Liver (tissue), 3 donors: ENCODE measurements at regions not wholly inside any gene's neighbourhood (a gene's known extent, or its start where the extent isn't known, plus 50 kb on each side); places are given as distances from the start of the nearest gene placed in this dataset.

Source experiments
- CTCF ChIP-seq: fragments of 150-350 bp; IDR thresholded peaks from 2 replicates; pipeline ENCODE4 v1.5.1; 2017; ENCODE audit warnings: improper control_type of control experiment, low read depth, low read length; ENCODE audit not compliant: missing input control
- EGR1 ChIP-seq, 2 donors: IDR thresholded peaks; 2 replicates each; pipeline ENCODE4 v1.6.1; 2016 to 2018; ENCODE audit warnings: antibody characterized with exemption in 2 of 2, low read depth in 2 of 2
- GABPA ChIP-seq, 2 donors: IDR thresholded peaks in 1 of 2; conservative IDR thresholded peaks in 1 of 2; 2 replicates each; pipeline ENCODE4 v1.6.1; 2016; ENCODE audit warnings: antibody characterized with exemption in 2 of 2, mild to moderate bottlenecking in 1 of 2, moderate library complexity in 1 of 2
- JUND ChIP-seq, 2 donors: IDR thresholded peaks; 2 replicates each; pipeline ENCODE4 v1.6.1; 2016; ENCODE audit warnings: antibody characterized with exemption in 2 of 2
- MAX ChIP-seq: IDR thresholded peaks from 2 replicates; pipeline ENCODE4 v1.6.1; 2016; ENCODE audit warnings: antibody characterized with exemption
- RAD21 ChIP-seq, 2 donors: IDR thresholded peaks; 2 replicates each; pipeline ENCODE4 v1.6.1; 2016; ENCODE audit warnings: antibody characterized with exemption in 2 of 2, mild to moderate bottlenecking in 2 of 2
- SP1 ChIP-seq: IDR thresholded peaks from 2 replicates; pipeline ENCODE4 v1.6.1; 2018; ENCODE audit warnings: antibody characterized with exemption, mild to moderate bottlenecking
- TAF1 ChIP-seq: conservative IDR thresholded peaks from 2 replicates; pipeline ENCODE4 v1.6.1; 2016; ENCODE audit warnings: antibody characterized with exemption, mild to moderate bottlenecking
- YY1 ChIP-seq: IDR thresholded peaks from 2 replicates; pipeline ENCODE4 v1.6.1; 2016; ENCODE audit warnings: antibody characterized with exemption, mild to moderate bottlenecking
- ZBTB33 ChIP-seq: IDR thresholded peaks from 2 replicates; pipeline ENCODE4 v1.6.1; 2016; ENCODE audit warnings: antibody characterized with exemption
- TF ChIP-seq, protein P1 (sequence below): IDR thresholded peaks from 2 replicates; pipeline ENCODE4 v1.6.1; 2016; ENCODE audit warnings: antibody characterized with exemption, mild to moderate bottlenecking
- TF ChIP-seq, protein P2 (sequence below): IDR thresholded peaks from 2 replicates; pipeline ENCODE4 v1.6.1; 2016; ENCODE audit warnings: antibody characterized with exemption
- donor health status: healthy.
- donor health status: healthy.

DNA sequence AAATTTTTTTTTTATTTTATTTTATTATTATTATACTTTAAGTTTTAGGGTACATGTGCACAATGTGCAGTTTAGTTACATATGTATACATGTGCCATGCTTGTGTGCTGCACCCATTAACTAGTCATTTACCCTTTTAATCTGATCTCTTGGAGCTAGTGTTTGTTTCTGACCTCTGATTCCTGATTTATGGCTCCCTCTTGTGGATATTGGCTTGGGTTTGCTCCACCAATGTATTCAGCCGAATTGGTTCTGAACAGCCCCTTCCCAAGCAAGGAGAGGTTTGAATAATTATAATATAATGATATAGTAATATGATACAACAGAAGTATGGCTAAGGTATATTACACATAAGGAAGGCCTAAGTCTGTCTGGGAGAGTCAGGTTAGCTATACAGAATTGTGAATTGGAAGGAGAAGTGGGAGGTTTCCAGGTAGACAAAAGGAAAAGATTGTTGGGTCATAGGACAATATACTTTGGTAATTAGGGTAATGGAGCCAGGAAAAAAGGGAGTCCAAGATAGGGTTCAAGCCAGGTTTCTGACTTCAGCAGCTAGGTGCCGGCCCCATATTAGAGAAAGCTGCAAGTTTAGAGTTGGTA, 53.1 kb upstream of the HMCN1 start:
- TF ChIP-seq, protein P1, sequence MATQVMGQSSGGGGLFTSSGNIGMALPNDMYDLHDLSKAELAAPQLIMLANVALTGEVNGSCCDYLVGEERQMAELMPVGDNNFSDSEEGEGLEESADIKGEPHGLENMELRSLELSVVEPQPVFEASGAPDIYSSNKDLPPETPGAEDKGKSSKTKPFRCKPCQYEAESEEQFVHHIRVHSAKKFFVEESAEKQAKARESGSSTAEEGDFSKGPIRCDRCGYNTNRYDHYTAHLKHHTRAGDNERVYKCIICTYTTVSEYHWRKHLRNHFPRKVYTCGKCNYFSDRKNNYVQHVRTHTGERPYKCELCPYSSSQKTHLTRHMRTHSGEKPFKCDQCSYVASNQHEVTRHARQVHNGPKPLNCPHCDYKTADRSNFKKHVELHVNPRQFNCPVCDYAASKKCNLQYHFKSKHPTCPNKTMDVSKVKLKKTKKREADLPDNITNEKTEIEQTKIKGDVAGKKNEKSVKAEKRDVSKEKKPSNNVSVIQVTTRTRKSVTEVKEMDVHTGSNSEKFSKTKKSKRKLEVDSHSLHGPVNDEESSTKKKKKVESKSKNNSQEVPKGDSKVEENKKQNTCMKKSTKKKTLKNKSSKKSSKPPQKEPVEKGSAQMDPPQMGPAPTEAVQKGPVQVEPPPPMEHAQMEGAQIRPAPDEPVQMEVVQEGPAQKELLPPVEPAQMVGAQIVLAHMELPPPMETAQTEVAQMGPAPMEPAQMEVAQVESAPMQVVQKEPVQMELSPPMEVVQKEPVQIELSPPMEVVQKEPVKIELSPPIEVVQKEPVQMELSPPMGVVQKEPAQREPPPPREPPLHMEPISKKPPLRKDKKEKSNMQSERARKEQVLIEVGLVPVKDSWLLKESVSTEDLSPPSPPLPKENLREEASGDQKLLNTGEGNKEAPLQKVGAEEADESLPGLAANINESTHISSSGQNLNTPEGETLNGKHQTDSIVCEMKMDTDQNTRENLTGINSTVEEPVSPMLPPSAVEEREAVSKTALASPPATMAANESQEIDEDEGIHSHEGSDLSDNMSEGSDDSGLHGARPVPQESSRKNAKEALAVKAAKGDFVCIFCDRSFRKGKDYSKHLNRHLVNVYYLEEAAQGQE: no peak
- TF ChIP-seq YY1 (no peak), CTCF (peak; percentile 58), MAX (no peak), ZBTB33 (no peak), RAD21 (IDR thresholded peaks at IDR 0.05) (peak; percentile 85 to 88), SP1 (no peak), EGR1 (IDR thresholded peaks at IDR 0.05; ENCODE audit: low read depth in 2 of 2) (no peak), TAF1 (no peak), JUND (IDR thresholded peaks at IDR 0.05) (no peak), GABPA (IDR thresholded peaks at IDR 0.05 in 1 of 2, conservative IDR thresholded peaks at IDR 0.05 in 1 of 2) (no peak)
- TF ChIP-seq, protein P2, sequence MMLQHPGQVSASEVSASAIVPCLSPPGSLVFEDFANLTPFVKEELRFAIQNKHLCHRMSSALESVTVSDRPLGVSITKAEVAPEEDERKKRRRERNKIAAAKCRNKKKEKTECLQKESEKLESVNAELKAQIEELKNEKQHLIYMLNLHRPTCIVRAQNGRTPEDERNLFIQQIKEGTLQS: no peak
